SK-N-SH treated with all-trans-retinoic acid at 6 μM for 48 hours (cell line): ENCODE measurements at regions not wholly inside any gene's neighbourhood (a gene's known extent, or its start where the extent isn't known, plus 50 kb on each side); places are given as distances from the start of the nearest gene placed in this dataset.

Source experiments
- ATAC-seq: fragments of 200-7000 bp; cut with Tn5 transposase; 3 replicates; pipeline ENCODE4 v1.9.1; 2020; ENCODE audit warnings: mild to moderate bottlenecking, moderate library complexity
- ARNTL ChIP-seq: fragments of 450-650 bp; formaldehyde crosslinking; IDR thresholded peaks from 2 replicates; pipeline ENCODE4 v1.5.0; 2020; ENCODE audit warnings: low read depth, mild to moderate bottlenecking, moderate library complexity, borderline replicate concordance
- BACH2 ChIP-seq: fragments of 250-450 bp; sonication (Bioruptor Pico); IDR thresholded peaks from 2 replicates; pipeline ENCODE4 v1.9.0; 2021; ENCODE audit warnings: mild to moderate bottlenecking, borderline replicate concordance
- CSDC2 ChIP-seq: fragments of 250-450 bp; sonication (Bioruptor Pico); IDR thresholded peaks from 2 replicates; pipeline ENCODE4 v1.5.0; 2020; ENCODE audit warnings: mild to moderate bottlenecking, moderate library complexity
- ESRRG ChIP-seq: fragments of 250-450 bp; sonication (Bioruptor Pico); IDR thresholded peaks from 2 replicates; pipeline ENCODE4 v1.6.1; 2021; ENCODE audit warnings: mild to moderate bottlenecking
- GLIS3 ChIP-seq: fragments of 250-450 bp; sonication (Bioruptor Pico); IDR thresholded peaks from 2 replicates; pipeline ENCODE4 v1.5.0; 2020; ENCODE audit warnings: mild to moderate bottlenecking, moderate library complexity
- ISL1 ChIP-seq: fragments of 250-450 bp; sonication (Bioruptor Pico); IDR thresholded peaks from 2 replicates; pipeline ENCODE4 v2.1.2; 2022; ENCODE audit warnings: mild to moderate bottlenecking, moderate library complexity
- OSR1 ChIP-seq: fragments of 250-450 bp; sonication (Bioruptor Pico); IDR thresholded peaks from 2 replicates; pipeline ENCODE4 v1.8.0; 2022; ENCODE audit warnings: moderate library complexity, mild to moderate bottlenecking, inconsistent platforms
- PPARA ChIP-seq: fragments of 250-450 bp; sonication (Bioruptor Pico); IDR thresholded peaks from 2 replicates; pipeline ENCODE4 v1.5.0; 2020; ENCODE audit warnings: mild to moderate bottlenecking, borderline replicate concordance
- RARB ChIP-seq: fragments of 250-450 bp; sonication (Bioruptor Pico); IDR thresholded peaks from 2 replicates; pipeline ENCODE4 v1.8.0; 2021; ENCODE audit warnings: mild to moderate bottlenecking, moderate library complexity
- TCF4 ChIP-seq: fragments of 250-450 bp; sonication (Bioruptor Pico); IDR thresholded peaks from 2 replicates; pipeline ENCODE4 v1.8.0; 2021; ENCODE audit warnings: mild to moderate bottlenecking, moderate library complexity, borderline replicate concordance
- TOX ChIP-seq: fragments of 250-450 bp; sonication (Bioruptor Pico); IDR thresholded peaks from 2 replicates; pipeline ENCODE4 v1.8.0; 2021; ENCODE audit warnings: mild to moderate bottlenecking, moderate library complexity, borderline replicate concordance
- ZC3H10 ChIP-seq: fragments of 250-450 bp; sonication (Bioruptor Pico); IDR thresholded peaks from 2 replicates; pipeline ENCODE4 v1.5.1; 2021; ENCODE audit warnings: mild to moderate bottlenecking, moderate library complexity
- ZFP3 ChIP-seq: fragments of 250-450 bp; sonication (Bioruptor Pico); IDR thresholded peaks from 2 replicates; pipeline ENCODE4 v1.5.0; 2020; ENCODE audit warnings: mild to moderate bottlenecking, moderate library complexity
- ZFP30 ChIP-seq: fragments of 450-650 bp; formaldehyde crosslinking; IDR thresholded peaks from 2 replicates; pipeline ENCODE4 v1.5.0; 2022; ENCODE audit warnings: mild to moderate bottlenecking, moderate library complexity
- ZNF70 ChIP-seq: fragments of 450-650 bp; formaldehyde crosslinking; IDR thresholded peaks from 2 replicates; pipeline ENCODE4 v1.5.0; 2020; ENCODE audit warnings: mild to moderate bottlenecking, moderate library complexity
- ZNF8 ChIP-seq: fragments of 450-650 bp; formaldehyde crosslinking; IDR thresholded peaks from 2 replicates; pipeline ENCODE4 v1.5.0; 2020; ENCODE audit warnings: mild to moderate bottlenecking, moderate library complexity
- TF ChIP-seq, protein P1 (sequence below): fragments of 250-450 bp; sonication (Bioruptor Pico); IDR thresholded peaks from 2 replicates; pipeline ENCODE4 v1.5.0; 2020; ENCODE audit warnings: mild to moderate bottlenecking, moderate library complexity
- TF ChIP-seq, protein P2 (sequence below): fragments of 250-450 bp; sonication (Bioruptor Pico); IDR thresholded peaks from 2 replicates; pipeline ENCODE4 v1.8.0; 2020; ENCODE audit warnings: mild to moderate bottlenecking, moderate library complexity, borderline replicate concordance
- TF ChIP-seq, protein P3 (sequence below): fragments of 250-450 bp; sonication (Bioruptor Pico); IDR thresholded peaks from 2 replicates; pipeline ENCODE4 v1.5.1; 2020; ENCODE audit warnings: low read depth, mild to moderate bottlenecking, moderate library complexity
- TF ChIP-seq, protein P4 (sequence below): fragments of 250-450 bp; sonication (Bioruptor Pico); IDR thresholded peaks from 2 replicates; pipeline ENCODE4 v1.5.1; 2021; ENCODE audit warnings: mild to moderate bottlenecking, moderate library complexity
- TF ChIP-seq, protein P5 (sequence below): fragments of 250-450 bp; sonication (Bioruptor Pico); IDR thresholded peaks from 2 replicates; pipeline ENCODE4 v1.8.0; 2021; ENCODE audit warnings: low read depth, mild to moderate bottlenecking, moderate library complexity, borderline replicate concordance

DNA sequence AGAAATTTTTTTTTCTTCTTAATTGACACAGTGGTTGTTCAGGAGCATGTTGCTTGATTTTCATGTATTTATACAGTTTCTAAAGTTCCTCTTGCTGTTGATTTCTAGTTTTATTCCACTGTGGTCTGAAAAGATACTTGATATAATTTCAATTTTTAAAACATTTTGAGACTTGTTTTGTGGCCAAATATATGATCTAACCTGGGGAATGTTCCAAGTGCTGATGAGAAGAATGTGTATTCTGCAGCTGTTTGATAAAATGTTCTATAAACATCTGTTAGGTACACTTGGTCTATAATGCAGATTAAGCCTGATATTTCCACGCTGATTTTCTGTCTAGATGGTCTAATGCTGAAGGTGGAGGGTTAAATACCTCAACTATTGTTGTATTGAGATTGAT is 151.4 kb upstream of the IFNG-AS1 start (continued):
- TF ChIP-seq, protein P1, sequence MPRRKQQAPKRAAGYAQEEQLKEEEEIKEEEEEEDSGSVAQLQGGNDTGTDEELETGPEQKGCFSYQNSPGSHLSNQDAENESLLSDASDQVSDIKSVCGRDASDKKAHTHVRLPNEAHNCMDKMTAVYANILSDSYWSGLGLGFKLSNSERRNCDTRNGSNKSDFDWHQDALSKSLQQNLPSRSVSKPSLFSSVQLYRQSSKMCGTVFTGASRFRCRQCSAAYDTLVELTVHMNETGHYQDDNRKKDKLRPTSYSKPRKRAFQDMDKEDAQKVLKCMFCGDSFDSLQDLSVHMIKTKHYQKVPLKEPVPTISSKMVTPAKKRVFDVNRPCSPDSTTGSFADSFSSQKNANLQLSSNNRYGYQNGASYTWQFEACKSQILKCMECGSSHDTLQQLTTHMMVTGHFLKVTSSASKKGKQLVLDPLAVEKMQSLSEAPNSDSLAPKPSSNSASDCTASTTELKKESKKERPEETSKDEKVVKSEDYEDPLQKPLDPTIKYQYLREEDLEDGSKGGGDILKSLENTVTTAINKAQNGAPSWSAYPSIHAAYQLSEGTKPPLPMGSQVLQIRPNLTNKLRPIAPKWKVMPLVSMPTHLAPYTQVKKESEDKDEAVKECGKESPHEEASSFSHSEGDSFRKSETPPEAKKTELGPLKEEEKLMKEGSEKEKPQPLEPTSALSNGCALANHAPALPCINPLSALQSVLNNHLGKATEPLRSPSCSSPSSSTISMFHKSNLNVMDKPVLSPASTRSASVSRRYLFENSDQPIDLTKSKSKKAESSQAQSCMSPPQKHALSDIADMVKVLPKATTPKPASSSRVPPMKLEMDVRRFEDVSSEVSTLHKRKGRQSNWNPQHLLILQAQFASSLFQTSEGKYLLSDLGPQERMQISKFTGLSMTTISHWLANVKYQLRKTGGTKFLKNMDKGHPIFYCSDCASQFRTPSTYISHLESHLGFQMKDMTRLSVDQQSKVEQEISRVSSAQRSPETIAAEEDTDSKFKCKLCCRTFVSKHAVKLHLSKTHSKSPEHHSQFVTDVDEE: no peak
- TF ChIP-seq PPARA (CRISPR knock-in tag) (no peak), GLIS3 (CRISPR knock-in tag) (no peak), ESRRG (CRISPR knock-in tag) (no peak), ZNF70 (CRISPR knock-in tag) (no peak), ISL1 (CRISPR knock-in tag) (no peak), TCF4 (no peak), ZC3H10 (CRISPR knock-in tag) (no peak)

DNA sequence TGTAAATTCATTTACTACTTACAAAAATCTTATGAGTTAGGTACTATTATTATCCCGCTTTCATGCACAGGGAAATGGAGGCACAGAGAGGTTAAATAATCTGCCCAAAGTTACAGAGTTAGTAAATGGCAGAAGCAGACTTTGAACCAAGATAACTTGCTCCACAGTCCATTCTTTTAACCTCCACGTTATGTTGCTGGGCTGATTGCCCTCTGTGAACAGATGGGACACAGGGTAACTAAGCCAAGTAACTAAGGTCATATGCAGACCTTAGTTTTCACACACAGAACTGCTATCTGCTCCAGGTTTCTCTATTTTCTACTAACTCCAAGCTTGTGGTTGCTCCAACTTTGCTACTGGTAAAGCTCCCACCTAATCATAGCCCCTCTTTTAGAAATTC is 147.1 kb upstream of the IFNG-AS1 start:
- no peak for ATAC-seq
- TF ChIP-seq ESRRG (CRISPR knock-in tag) (no peak), TOX (CRISPR knock-in tag) (no peak), CSDC2 (CRISPR knock-in tag) (no peak), BACH2 (CRISPR knock-in tag) (no peak), ZC3H10 (CRISPR knock-in tag) (no peak), ARNTL (CRISPR knock-in tag) (no peak), RARB (no peak), ZNF70 (CRISPR knock-in tag) (no peak), ZFP30 (CRISPR knock-in tag) (no peak), ZFP3 (CRISPR knock-in tag) (no peak), OSR1 (CRISPR knock-in tag) (no peak), GLIS3 (CRISPR knock-in tag) (no peak), TCF4 (no peak), ZNF8 (no peak)
- TF ChIP-seq, protein P2, sequence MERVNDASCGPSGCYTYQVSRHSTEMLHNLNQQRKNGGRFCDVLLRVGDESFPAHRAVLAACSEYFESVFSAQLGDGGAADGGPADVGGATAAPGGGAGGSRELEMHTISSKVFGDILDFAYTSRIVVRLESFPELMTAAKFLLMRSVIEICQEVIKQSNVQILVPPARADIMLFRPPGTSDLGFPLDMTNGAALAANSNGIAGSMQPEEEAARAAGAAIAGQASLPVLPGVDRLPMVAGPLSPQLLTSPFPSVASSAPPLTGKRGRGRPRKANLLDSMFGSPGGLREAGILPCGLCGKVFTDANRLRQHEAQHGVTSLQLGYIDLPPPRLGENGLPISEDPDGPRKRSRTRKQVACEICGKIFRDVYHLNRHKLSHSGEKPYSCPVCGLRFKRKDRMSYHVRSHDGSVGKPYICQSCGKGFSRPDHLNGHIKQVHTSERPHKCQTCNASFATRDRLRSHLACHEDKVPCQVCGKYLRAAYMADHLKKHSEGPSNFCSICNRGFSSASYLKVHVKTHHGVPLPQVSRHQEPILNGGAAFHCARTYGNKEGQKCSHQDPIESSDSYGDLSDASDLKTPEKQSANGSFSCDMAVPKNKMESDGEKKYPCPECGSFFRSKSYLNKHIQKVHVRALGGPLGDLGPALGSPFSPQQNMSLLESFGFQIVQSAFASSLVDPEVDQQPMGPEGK: no peak
- TF ChIP-seq, protein P1: no peak
- TF ChIP-seq, protein P3, sequence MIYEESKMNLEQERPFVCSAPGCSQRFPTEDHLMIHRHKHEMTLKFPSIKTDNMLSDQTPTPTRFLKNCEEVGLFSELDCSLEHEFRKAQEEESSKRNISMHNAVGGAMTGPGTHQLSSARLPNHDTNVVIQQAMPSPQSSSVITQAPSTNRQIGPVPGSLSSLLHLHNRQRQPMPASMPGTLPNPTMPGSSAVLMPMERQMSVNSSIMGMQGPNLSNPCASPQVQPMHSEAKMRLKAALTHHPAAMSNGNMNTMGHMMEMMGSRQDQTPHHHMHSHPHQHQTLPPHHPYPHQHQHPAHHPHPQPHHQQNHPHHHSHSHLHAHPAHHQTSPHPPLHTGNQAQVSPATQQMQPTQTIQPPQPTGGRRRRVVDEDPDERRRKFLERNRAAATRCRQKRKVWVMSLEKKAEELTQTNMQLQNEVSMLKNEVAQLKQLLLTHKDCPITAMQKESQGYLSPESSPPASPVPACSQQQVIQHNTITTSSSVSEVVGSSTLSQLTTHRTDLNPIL: no peak
- TF ChIP-seq, protein P4, sequence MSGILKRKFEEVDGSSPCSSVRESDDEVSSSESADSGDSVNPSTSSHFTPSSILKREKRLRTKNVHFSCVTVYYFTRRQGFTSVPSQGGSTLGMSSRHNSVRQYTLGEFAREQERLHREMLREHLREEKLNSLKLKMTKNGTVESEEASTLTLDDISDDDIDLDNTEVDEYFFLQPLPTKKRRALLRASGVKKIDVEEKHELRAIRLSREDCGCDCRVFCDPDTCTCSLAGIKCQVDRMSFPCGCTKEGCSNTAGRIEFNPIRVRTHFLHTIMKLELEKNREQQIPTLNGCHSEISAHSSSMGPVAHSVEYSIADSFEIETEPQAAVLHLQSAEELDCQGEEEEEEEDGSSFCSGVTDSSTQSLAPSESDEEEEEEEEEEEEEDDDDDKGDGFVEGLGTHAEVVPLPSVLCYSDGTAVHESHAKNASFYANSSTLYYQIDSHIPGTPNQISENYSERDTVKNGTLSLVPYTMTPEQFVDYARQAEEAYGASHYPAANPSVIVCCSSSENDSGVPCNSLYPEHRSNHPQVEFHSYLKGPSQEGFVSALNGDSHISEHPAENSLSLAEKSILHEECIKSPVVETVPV (CRISPR knock-in tag): no peak
- TF ChIP-seq, protein P5, sequence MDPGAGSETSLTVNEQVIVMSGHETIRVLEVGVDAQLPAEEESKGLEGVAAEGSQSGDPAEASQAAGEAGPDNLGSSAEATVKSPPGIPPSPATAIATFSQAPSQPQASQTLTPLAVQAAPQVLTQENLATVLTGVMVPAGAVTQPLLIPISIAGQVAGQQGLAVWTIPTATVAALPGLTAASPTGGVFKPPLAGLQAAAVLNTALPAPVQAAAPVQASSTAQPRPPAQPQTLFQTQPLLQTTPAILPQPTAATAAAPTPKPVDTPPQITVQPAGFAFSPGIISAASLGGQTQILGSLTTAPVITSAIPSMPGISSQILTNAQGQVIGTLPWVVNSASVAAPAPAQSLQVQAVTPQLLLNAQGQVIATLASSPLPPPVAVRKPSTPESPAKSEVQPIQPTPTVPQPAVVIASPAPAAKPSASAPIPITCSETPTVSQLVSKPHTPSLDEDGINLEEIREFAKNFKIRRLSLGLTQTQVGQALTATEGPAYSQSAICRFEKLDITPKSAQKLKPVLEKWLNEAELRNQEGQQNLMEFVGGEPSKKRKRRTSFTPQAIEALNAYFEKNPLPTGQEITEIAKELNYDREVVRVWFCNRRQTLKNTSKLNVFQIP (CRISPR knock-in tag): no peak
